HG02588 (cell line): ENCODE measurements at regions not wholly inside any gene's neighbourhood (a gene's known extent, or its start where the extent isn't known, plus 50 kb on each side); places are given as distances from the start of the nearest gene placed in this dataset.

ENCODE experiments used
- ATAC-seq: cut with Tn5 transposase; IDR thresholded peaks from one replicate; pipeline ENCODE4 v1.9.1; 2021; ENCODE audit warnings: mild to moderate bottlenecking, moderate library complexity; ENCODE audit not compliant: unreplicated experiment

- ATAC-seq = no peak
These were observed 158.9 kb upstream of the AKIRIN2 start for GRCh38 chr6:87860902-87861301.

GRCh38 chr6:87858440-87858839 is 156.4 kb upstream of the AKIRIN2 start:
- ATAC-seq = no peak

- no peak for ATAC-seq
These were observed 149.8 kb upstream of the AKIRIN2 start for GRCh38 chr6:87851674-87852299.

GRCh38 chr6:87848616-87849015 is 146.6 kb upstream of the AKIRIN2 start:
- ATAC-seq = no peak

- no peak for ATAC-seq
These were observed 145.8 kb upstream of the AKIRIN2 start for GRCh38 chr6:87847830-87848210.

- no peak for ATAC-seq
These were observed 145.2 kb upstream of the AKIRIN2 start for GRCh38 chr6:87847135-87847829.

- ATAC-seq = no peak
These were observed 144.4 kb upstream of the AKIRIN2 start for GRCh38 chr6:87846434-87846833.

GRCh38 chr6:87840324-87840723 is 138.3 kb upstream of the AKIRIN2 start:
- no peak for ATAC-seq

GRCh38 chr6:87837876-87838275 is 135.8 kb upstream of the AKIRIN2 start:
- ATAC-seq = no peak

GRCh38 chr6:87837444-87837843 is 135.4 kb upstream of the AKIRIN2 start:
- ATAC-seq = no peak

- ATAC-seq = peak; percentile 60
These were observed 130.2 kb upstream of the AKIRIN2 start for GRCh38 chr6:87832025-87832825.

GRCh38 chr6:87830907-87831306 is 128.9 kb upstream of the AKIRIN2 start:
- ATAC-seq = no peak

GRCh38 chr6:87829622-87830121 is 127.6 kb upstream of the AKIRIN2 start:
- no peak for ATAC-seq

- ATAC-seq = no peak
These were observed 126.0 kb upstream of the AKIRIN2 start for GRCh38 chr6:87828044-87828443.

- no peak for ATAC-seq
These were observed 125.3 kb upstream of the AKIRIN2 start for GRCh38 chr6:87827346-87827745.

GRCh38 chr6:87826424-87826823 is 124.4 kb upstream of the AKIRIN2 start:
- no peak for ATAC-seq

- ATAC-seq = no peak
These were observed 123.8 kb upstream of the AKIRIN2 start for GRCh38 chr6:87825821-87826221.

- no peak for ATAC-seq
These were observed 123.0 kb upstream of the AKIRIN2 start for GRCh38 chr6:87824958-87825491.

GRCh38 chr6:87822011-87822410 is 120.0 kb upstream of the AKIRIN2 start:
- ATAC-seq = no peak

- ATAC-seq = no peak
These were observed 118.4 kb upstream of the AKIRIN2 start for GRCh38 chr6:87820343-87820984.

GRCh38 chr6:87817183-87817582 is 115.2 kb upstream of the AKIRIN2 start:
- no peak for ATAC-seq
